ENCODE measurements at regions not wholly inside any gene's neighbourhood (a gene's known extent, or its start where the extent isn't known, plus 50 kb on each side); places are given as distances from the start of the nearest gene placed in this dataset.

DNA sequence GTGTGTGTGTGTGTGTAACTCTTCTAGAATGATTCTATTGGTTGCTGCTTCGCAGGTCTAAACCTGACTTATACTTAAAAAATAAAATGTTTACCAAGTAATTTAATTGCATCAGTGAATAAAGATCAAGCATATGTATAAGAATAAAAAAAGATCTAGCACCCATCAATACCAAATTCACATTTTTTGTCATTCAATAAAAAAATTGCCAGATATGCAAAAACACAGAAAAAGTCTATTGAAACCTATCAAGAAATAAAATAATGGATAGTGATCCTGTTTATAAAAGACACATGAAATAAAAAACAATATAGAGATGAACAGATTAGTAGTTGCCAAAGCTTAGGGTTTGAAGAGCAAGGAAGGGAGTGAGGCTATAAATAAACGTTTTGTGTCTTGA, 2095.0 kb upstream of the ACO1 start:
- TF ChIP-seq POLR2A (IDR thresholded peaks at IDR 0.05; ENCODE audit: low read length) (no peak), GATA1 (IDR thresholded peaks at IDR 0.05; ENCODE audit: low read depth, low read length) (no peak)

Data from erythroblast (primary cell).